AG04450 (cell line): ENCODE measurements at regions not wholly inside any gene's neighbourhood (a gene's known extent, or its start where the extent isn't known, plus 50 kb on each side); places are given as distances from the start of the nearest gene placed in this dataset.

Experiments
- CTCF ChIA-PET: fragments of 300-600, 350-600 bp; formaldehyde crosslinking; extraction: SDS; loops from one replicate; lab custom pipeline; 2022; ENCODE audit warnings: antibody characterized with exemption, inconsistent platforms; lab: Charles Lee
- POLR2A ChIA-PET: fragments of 350-600 bp; formaldehyde crosslinking; extraction: SDS; loops from one replicate; lab custom pipeline; 2021; ENCODE audit warnings: antibody characterized with exemption, inconsistent platforms; lab: Yijun Ruan, JAX
- DNase-seq: peaks from one replicate; pipeline ENCODE4 v3.0.0-alpha.2; 2011; ENCODE audit warnings: low read depth, low spot score
- H3K27ac ChIP-seq: one replicate; pipeline ENCODE4 v1.5.1; 2012; ENCODE audit warnings: low read depth, low read length, control low read depth
- H3K27me3 ChIP-seq: one replicate; pipeline ENCODE4 v1.6.0; 2012; ENCODE audit warnings: low read length; ENCODE audit not compliant: control insufficient read depth, insufficient read depth
- H3K4me3 ChIP-seq: 2 replicates; pipeline ENCODE4 v1.5.1; 2011; ENCODE audit warnings: mild to moderate bottlenecking, low read depth, low read length, control low read depth
- H3K9me3 ChIP-seq: 2 replicates; pipeline ENCODE4 v1.5.1; 2012; ENCODE audit warnings: low read length; ENCODE audit not compliant: control insufficient read depth, insufficient read depth
- CTCF ChIP-seq: IDR thresholded peaks from 2 replicates; pipeline ENCODE4 v1.5.1; 2011; ENCODE audit warnings: low read depth, low read length, control low read depth, inconsistent platforms

DNA sequence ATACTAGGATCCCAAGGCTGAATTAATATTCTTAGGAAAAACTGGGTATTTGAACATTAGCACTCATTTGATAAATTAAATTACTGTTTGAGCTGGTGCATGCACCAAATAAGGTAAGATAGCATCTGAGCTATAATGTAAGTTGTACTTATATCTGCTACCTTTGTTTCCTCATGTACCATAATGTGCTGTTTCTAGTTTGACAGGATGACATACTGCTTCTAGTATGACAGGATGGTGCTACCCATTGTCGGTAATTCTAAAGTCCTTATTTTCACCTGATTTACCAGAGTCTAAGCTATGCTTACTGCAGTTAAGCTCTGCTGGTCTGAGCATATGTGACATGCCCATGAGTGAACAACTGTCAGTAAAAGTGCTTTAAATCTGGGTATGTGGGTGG lies 1017.5 kb upstream of the IGFBP7 start:
- Histone ChIP-seq H3K27ac (no peak overlapping the region), H3K9me3 (peaks cover 6% of the 10 kb centered on the region; the same call in 1 of the 2 replicates), H3K4me3 (no peak overlapping the region), H3K27me3 (no peaks in the 10 kb centered on the region)
- TF ChIP-seq CTCF: no peak
- no peak for DNase-seq
- ChIA-PET CTCF (no interaction called here), POLR2A (no interaction called here)

- CTCF ChIA-PET: no interaction called here
- DNase-seq: no peak
- TF ChIP-seq CTCF: no peak
- Histone ChIP-seq H3K27ac (no peak overlapping the region), H3K27me3 (no peaks in the 10 kb centered on the region), H3K9me3 (no peaks in the 10 kb centered on the region; the same call in 1 of the 2 replicates), H3K4me3 (no peak overlapping the region)
- POLR2A ChIA-PET: no interaction called here
Measured at GRCh38 chr4:58119298-58119697, 1009.1 kb upstream of the IGFBP7 start.

DNA sequence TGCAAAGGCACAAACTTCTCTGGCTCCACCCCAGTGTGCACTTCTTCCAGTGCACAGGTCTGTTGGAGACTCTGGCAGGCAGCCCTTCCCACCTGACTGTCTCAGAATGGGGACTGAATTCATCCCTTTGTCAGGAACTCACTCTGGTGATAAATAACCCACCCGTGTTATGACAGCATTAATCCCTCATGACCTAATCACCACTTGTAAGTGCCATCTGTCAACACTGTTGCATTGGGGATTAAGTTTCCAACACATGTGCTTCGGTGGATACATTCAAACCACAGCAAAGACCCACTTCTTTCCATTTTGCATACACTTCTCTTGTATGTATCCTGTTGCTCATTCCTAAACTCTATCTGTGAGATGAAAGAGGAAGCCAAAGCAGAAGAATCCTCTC lies 1002.9 kb upstream of the IGFBP7 start:
- no peak for DNase-seq
- no peak for TF ChIP-seq CTCF
- Histone ChIP-seq H3K9me3 (no peaks in the 10 kb centered on the region), H3K4me3 (no peak overlapping the region), H3K27ac (no peak overlapping the region), H3K27me3 (no peaks in the 10 kb centered on the region)
- POLR2A ChIA-PET: no interaction called here
- CTCF ChIA-PET: no interaction called here

DNA sequence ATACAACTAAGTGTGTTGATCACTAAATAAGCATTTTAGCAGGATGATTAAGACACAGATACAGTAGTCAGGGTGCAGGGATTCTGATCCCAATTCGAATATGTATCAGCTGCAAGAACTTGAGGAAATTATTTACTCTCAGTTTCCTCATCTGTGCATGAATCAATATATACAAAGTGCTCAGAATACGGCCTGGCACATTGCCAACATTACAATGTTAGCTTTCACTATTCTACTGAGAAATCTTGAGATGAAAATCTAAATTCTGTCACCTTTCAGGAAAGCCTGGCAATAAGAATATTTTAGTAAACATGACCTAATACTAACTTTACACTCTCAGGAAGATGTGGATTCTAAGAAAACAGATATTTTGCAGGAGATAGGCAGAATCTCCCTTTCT lies 1001.6 kb upstream of the IGFBP7 start:
- no peak overlapping the region for H3K27ac ChIP-seq
- no peak overlapping the region for H3K4me3 ChIP-seq
- TF ChIP-seq CTCF: no peak
- DNase-seq: no peak
- H3K9me3 ChIP-seq: no peaks in the 10 kb centered on the region
- ChIA-PET CTCF (no interaction called here), POLR2A (no interaction called here)
- H3K27me3 ChIP-seq: no peaks in the 10 kb centered on the region

DNA sequence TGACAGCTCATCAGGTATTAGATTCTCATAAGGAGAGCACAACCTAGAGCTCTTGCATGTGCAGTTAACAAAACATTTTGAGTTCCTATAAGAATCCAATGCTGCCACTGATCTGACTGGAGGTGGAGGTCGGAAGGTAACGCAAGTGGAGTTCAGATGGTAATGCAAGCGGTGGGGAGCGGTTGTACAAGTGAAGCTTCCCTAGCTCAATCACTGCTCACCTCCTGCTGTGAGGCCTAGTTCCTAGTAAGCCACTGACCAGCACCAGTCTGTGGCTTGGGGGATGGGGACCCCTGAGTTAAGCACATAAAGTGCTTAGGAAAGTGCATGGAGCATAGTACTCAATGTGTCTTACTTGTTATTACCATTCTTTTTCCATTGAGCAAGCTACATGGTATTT lies 983.2 kb upstream of the IGFBP7 start:
- DNase-seq: no peak
- Histone ChIP-seq H3K9me3 (no peaks in the 10 kb centered on the region; the same call in 1 of the 2 replicates), H3K27ac (no peak overlapping the region), H3K27me3 (no peaks in the 10 kb centered on the region), H3K4me3 (no peak overlapping the region)
- no peak for TF ChIP-seq CTCF
- ChIA-PET CTCF (no interaction called here), POLR2A (no interaction called here)
